GM21367 (cell line): ENCODE measurements at regions not wholly inside any gene's neighbourhood (a gene's known extent, or its start where the extent isn't known, plus 50 kb on each side); places are given as distances from the start of the nearest gene placed in this dataset.

Source experiments
- ATAC-seq: cut with Tn5 transposase; IDR thresholded peaks from one replicate; pipeline ENCODE4 v1.9.1; 2021; ENCODE audit not compliant: unreplicated experiment

- no peak for ATAC-seq
Measured at GRCh38 chr20:56797023-56797422, 167.9 kb downstream of the TFAP2C start.

GRCh38 chr20:56798634-56799033 lies 169.5 kb downstream of the TFAP2C start:
- no peak for ATAC-seq

- no peak for ATAC-seq
Measured at GRCh38 chr20:56799187-56799586, 170.1 kb downstream of the TFAP2C start.

GRCh38 chr20:56800088-56800487 lies 171.0 kb downstream of the TFAP2C start:
- no peak for ATAC-seq

GRCh38 chr20:56801971-56802755 lies 173.1 kb downstream of the TFAP2C start:
- ATAC-seq, result no peak

- no peak for ATAC-seq
Measured at GRCh38 chr20:56802805-56803204, 173.7 kb downstream of the TFAP2C start.

GRCh38 chr20:56805313-56805712 lies 176.2 kb downstream of the TFAP2C start:
- ATAC-seq, result no peak

- ATAC-seq, result no peak
Measured at GRCh38 chr20:56805966-56806365, 176.9 kb downstream of the TFAP2C start.

GRCh38 chr20:56806952-56807517 lies 177.9 kb downstream of the TFAP2C start:
- ATAC-seq, result no peak

- ATAC-seq, result no peak
Measured at GRCh38 chr20:56808117-56808725, 179.1 kb downstream of the TFAP2C start.

- ATAC-seq, result no peak
Measured at GRCh38 chr20:56808732-56809131, 179.6 kb downstream of the TFAP2C start.

GRCh38 chr20:56809668-56810067 lies 180.6 kb downstream of the TFAP2C start:
- no peak for ATAC-seq

GRCh38 chr20:56810141-56810540 lies 181.0 kb downstream of the TFAP2C start:
- no peak for ATAC-seq

- ATAC-seq, result no peak
Measured at GRCh38 chr20:56815796-56816195, 186.7 kb downstream of the TFAP2C start.

GRCh38 chr20:56816349-56816748 lies 187.2 kb downstream of the TFAP2C start:
- no peak for ATAC-seq

GRCh38 chr20:56817780-56818675 lies 188.9 kb downstream of the TFAP2C start:
- no peak for ATAC-seq

GRCh38 chr20:56820984-56821383 lies 191.9 kb downstream of the TFAP2C start:
- ATAC-seq, result no peak

GRCh38 chr20:56826306-56826704 lies 197.2 kb downstream of the TFAP2C start:
- ATAC-seq, result no peak

- no peak for ATAC-seq
Measured at GRCh38 chr20:56826705-56827665, 197.9 kb downstream of the TFAP2C start.

GRCh38 chr20:56827763-56828162 lies 198.7 kb downstream of the TFAP2C start:
- ATAC-seq, result no peak
